ENCODE measurements at regions not wholly inside any gene's neighbourhood (a gene's known extent, or its start where the extent isn't known, plus 50 kb on each side); places are given as distances from the start of the nearest gene placed in this dataset.
A peak's percentile ranks its signal among the peaks of the same experiment; 100 is the strongest.
"Not testable (repeated sequence)": the region's sequence is repeated elsewhere in the genome, so short reads cannot be mapped to it uniquely, and the experiment has no call there.

GRCh38 chr5:117681431-117682254 lies 1107.0 kb upstream of the SEMA6A start:
- DNase-seq = no peak

- no peak for DNase-seq
Measured at GRCh38 chr5:117680426-117680825, 1105.8 kb upstream of the SEMA6A start.

GRCh38 chr5:117679046-117679445 lies 1104.4 kb upstream of the SEMA6A start:
- DNase-seq = no peak

GRCh38 chr5:117675646-117676045 lies 1101.0 kb upstream of the SEMA6A start:
- DNase-seq = no peak

- no peak for DNase-seq
Measured at GRCh38 chr5:117671551-117671950, 1096.9 kb upstream of the SEMA6A start.

GRCh38 chr5:117667105-117667504 lies 1092.5 kb upstream of the SEMA6A start:
- DNase-seq = no peak

- DNase-seq = no peak
Measured at GRCh38 chr5:117665121-117665520, 1090.5 kb upstream of the SEMA6A start.

GRCh38 chr5:117662361-117662760 lies 1087.7 kb upstream of the SEMA6A start:
- DNase-seq = no peak

- DNase-seq = peak; percentile 2
Measured at GRCh38 chr5:117657541-117657940, 1082.9 kb upstream of the SEMA6A start.

GRCh38 chr5:117652958-117653280 lies 1078.3 kb upstream of the SEMA6A start:
- no peak for DNase-seq

- no peak for DNase-seq
Measured at GRCh38 chr5:117652036-117652957, 1077.7 kb upstream of the SEMA6A start.

- DNase-seq = no peak
Measured at GRCh38 chr5:117649821-117650220, 1075.2 kb upstream of the SEMA6A start.

GRCh38 chr5:117645400-117645799 lies 1070.8 kb upstream of the SEMA6A start:
- no peak for DNase-seq

- no peak for DNase-seq
Measured at GRCh38 chr5:117638581-117638980, 1064.0 kb upstream of the SEMA6A start.

GRCh38 chr5:117633093-117633492 lies 1058.5 kb upstream of the SEMA6A start:
- no peak for DNase-seq

GRCh38 chr5:117624201-117624600 lies 1049.6 kb upstream of the SEMA6A start:
- DNase-seq = no peak

GRCh38 chr5:117623042-117623805 lies 1048.6 kb upstream of the SEMA6A start:
- no peak for DNase-seq

GRCh38 chr5:117621921-117622320 lies 1047.3 kb upstream of the SEMA6A start:
- DNase-seq = no peak

GRCh38 chr5:117615226-117615625 lies 1040.6 kb upstream of the SEMA6A start:
- no peak for DNase-seq

- DNase-seq = no peak
Measured at GRCh38 chr5:117614408-117614807, 1039.8 kb upstream of the SEMA6A start.

GRCh38 chr5:117604845-117605244 lies 1030.2 kb upstream of the SEMA6A start:
- DNase-seq = no peak

GRCh38 chr5:117599811-117600210 lies 1025.2 kb upstream of the SEMA6A start:
- DNase-seq = not testable (repeated sequence)

- no peak for DNase-seq
Measured at GRCh38 chr5:117594166-117594565, 1019.5 kb upstream of the SEMA6A start.

Data from NCI-H748 treated with DMSO at 0.1 percent for 48 hours (cell line).